ENCODE measurements at regions not wholly inside any gene's neighbourhood (a gene's known extent, or its start where the extent isn't known, plus 50 kb on each side); places are given as distances from the start of the nearest gene placed in this dataset.

DNA sequence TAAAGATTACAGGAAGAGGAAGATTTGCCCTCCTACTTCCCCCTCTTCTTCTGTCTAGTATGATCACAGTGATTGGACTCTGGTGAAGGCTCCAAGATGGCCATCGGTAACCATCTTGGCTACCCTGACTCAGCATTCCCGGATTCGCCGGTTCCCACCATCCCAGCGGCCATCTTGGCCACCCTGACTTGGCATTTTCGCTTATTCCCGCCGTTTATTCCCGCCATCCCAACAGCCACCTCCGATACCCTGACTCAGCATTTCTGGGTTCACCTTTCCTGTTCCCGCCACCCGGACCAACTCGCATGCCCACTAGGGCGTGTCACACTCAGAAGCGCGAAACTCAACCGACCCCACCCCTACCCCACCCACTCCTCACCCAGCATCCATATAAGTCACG is 95.4 kb upstream of the GRIN2A start:
- Mint-ChIP-seq H3K27ac (peak overlapping the region; percentile 61), H3K9me3 (ENCODE audit: insufficient read depth) (peaks cover 2% of the 10 kb centered on the region), H3K4me1 (peaks cover 23% of the 10 kb centered on the region), H3K27me3 (no peaks in the 10 kb centered on the region), H3K4me3 (no peak overlapping the region)
- Histone ChIP-seq H3K9ac (ENCODE audit: low read length) (no peak overlapping the region), H3K36me3 (replicated peaks in 1 of 2; ENCODE audit: control extremely low read depth in 1 of 2, control insufficient read depth in 1 of 2, extremely low read depth in 1 of 2, insufficient read depth in 2 of 2, low read length in 1 of 2) (no peaks in the 10 kb centered on the region), H3K4me1 (ENCODE audit: control insufficient read depth in 2 of 2, insufficient read depth in 2 of 2, low read length in 2 of 2) (peaks cover 16 to 24% of the 10 kb centered on the region in 2 donors), H3K27me3 (replicated peaks in 1 of 4; ENCODE audit: control extremely low read depth in 1 of 4, control insufficient read depth in 3 of 4, insufficient read depth in 4 of 4, low read length in 3 of 4) (no peaks in the 10 kb centered on the region), H2AFZ (ENCODE audit: insufficient read depth, low read depth, low read length, poor library complexity, severe bottlenecking) (no peak overlapping the region), H3K4me3 (ENCODE audit: control extremely low read depth in 1 of 5, extremely low read depth in 1 of 5, insufficient read depth in 1 of 5, low read depth in 2 of 5, low read length in 4 of 5) (no peak overlapping the region), H3K9me3 (ENCODE audit: control extremely low read depth in 1 of 3, control insufficient read depth in 2 of 3, insufficient read depth in 1 of 3, low read length in 2 of 3) (peaks cover 1 to 24% (median 8%) of the 10 kb centered on the region in 3 donors), H3K4me2 (replicated peaks; ENCODE audit: low read depth, low read length, poor library complexity, severe bottlenecking) (no peak overlapping the region), H3K27ac (ENCODE audit: low read length in 2 of 2) (no peak overlapping the region), H3K79me2 (ENCODE audit: control insufficient read depth, insufficient read depth, low read length) (no peaks in the 10 kb centered on the region), H4K20me1 (ENCODE audit: control insufficient read depth, insufficient read depth, low read length, poor library complexity, severe bottlenecking) (no peaks in the 10 kb centered on the region)
- POLR2A ChIA-PET = interaction anchor here (0.6 kb wide), 1 partner anchor 17 kb away, joined by 4 read pairs; no protein-coding TSS in a partner anchor
- DNase-seq = no peak
- ATAC-seq (ENCODE audit: low read depth) = no peak
- intact Hi-C loops (cut with micrococcal nuclease) = no loop called here
- CTCF ChIA-PET = interaction anchor here (1.8 kb wide), 1 partner anchor 21 kb away, joined by 8 read pairs; no protein-coding TSS in a partner anchor
- TF ChIP-seq, protein P1, sequence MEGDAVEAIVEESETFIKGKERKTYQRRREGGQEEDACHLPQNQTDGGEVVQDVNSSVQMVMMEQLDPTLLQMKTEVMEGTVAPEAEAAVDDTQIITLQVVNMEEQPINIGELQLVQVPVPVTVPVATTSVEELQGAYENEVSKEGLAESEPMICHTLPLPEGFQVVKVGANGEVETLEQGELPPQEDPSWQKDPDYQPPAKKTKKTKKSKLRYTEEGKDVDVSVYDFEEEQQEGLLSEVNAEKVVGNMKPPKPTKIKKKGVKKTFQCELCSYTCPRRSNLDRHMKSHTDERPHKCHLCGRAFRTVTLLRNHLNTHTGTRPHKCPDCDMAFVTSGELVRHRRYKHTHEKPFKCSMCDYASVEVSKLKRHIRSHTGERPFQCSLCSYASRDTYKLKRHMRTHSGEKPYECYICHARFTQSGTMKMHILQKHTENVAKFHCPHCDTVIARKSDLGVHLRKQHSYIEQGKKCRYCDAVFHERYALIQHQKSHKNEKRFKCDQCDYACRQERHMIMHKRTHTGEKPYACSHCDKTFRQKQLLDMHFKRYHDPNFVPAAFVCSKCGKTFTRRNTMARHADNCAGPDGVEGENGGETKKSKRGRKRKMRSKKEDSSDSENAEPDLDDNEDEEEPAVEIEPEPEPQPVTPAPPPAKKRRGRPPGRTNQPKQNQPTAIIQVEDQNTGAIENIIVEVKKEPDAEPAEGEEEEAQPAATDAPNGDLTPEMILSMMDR (IDR thresholded peaks at IDR 0.05) = no peak
- 86% methylated on average over 18 of the region's 18 CpGs for WGBS (ENCODE audit: insufficient coverage)

DNA sequence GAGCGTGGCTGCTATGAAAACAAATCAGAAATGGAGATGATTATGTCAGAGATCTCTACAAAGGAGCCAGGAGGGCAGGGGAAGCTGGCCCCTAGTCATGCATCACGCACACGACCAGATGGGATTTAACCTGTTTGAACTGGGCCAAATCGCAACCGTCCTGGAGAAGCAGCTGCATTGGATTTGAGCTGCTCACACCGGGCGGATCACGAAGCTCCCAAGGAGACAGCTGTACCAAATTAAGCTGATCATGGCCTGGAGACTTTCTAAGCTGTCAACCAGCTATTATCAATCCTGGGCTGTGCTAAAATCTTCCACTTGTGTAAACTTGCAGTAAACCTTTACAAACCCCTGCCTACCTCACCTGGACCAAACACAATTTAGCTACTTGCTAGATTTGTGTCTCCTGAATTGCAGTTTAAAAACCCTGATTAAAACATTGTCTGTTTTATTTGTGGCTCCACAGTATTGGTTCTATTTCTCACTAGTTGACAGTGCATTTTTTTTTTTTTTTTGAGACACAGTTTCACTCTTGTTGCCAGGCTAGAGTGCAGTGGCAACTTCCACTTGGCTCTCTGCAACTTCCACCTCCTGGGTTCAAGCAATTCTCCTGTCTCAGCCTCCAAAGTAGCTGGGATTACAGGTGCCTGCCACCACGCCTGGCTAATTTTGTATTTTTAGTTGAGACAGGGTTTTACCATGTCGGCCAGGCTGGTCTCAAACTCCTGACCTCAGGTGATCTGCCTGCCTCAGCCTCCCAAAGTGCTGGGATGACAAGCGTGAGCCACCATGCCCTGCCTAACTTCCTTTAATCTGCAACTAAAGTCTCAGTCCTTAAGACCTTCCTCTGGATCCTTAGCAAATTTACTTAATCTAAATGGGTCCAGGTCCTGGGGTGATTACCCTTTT is 98.3 kb upstream of the GRIN2A start:
- no peak for ATAC-seq (ENCODE audit: low read depth)

More for the DNA sequence above, 98.3 kb upstream of the GRIN2A start:
- intact Hi-C loops (cut with micrococcal nuclease) = no loop called here
- Histone ChIP-seq H3K27me3 (replicated peaks in 1 of 4; ENCODE audit: control extremely low read depth in 1 of 4, control insufficient read depth in 3 of 4, insufficient read depth in 4 of 4, low read length in 3 of 4) (no peaks in the 10 kb centered on the region), H3K9me3 (ENCODE audit: control extremely low read depth in 1 of 3, control insufficient read depth in 2 of 3, insufficient read depth in 1 of 3, low read length in 2 of 3) (peaks cover 0 to 18% (median 5%) of the 10 kb centered on the region in 3 donors), H3K9ac (ENCODE audit: low read length) (no peak overlapping the region), H3K79me2 (ENCODE audit: control insufficient read depth, insufficient read depth, low read length) (no peaks in the 10 kb centered on the region), H3K4me1 (ENCODE audit: control insufficient read depth in 2 of 2, insufficient read depth in 2 of 2, low read length in 2 of 2) (peaks cover 6 to 13% of the 10 kb centered on the region in 2 donors), H3K4me2 (replicated peaks; ENCODE audit: low read depth, low read length, poor library complexity, severe bottlenecking) (no peak overlapping the region), H4K20me1 (ENCODE audit: control insufficient read depth, insufficient read depth, low read length, poor library complexity, severe bottlenecking) (no peaks in the 10 kb centered on the region), H3K36me3 (replicated peaks in 1 of 2; ENCODE audit: control extremely low read depth in 1 of 2, control insufficient read depth in 1 of 2, extremely low read depth in 1 of 2, insufficient read depth in 2 of 2, low read length in 1 of 2) (no peaks in the 10 kb centered on the region), H3K27ac (ENCODE audit: low read length in 2 of 2) (no peak overlapping the region), H3K4me3 (ENCODE audit: control extremely low read depth in 1 of 5, extremely low read depth in 1 of 5, insufficient read depth in 1 of 5, low read depth in 2 of 5, low read length in 4 of 5) (no peak overlapping the region), H2AFZ (ENCODE audit: insufficient read depth, low read depth, low read length, poor library complexity, severe bottlenecking) (no peak overlapping the region)
- ChIA-PET POLR2A (no interaction called here), CTCF (interaction anchor here (1.0 to 1.4 kb wide), 3 partner anchors 24 to 452 kb away, joined by 4 to 6 read pairs (median 5); no protein-coding TSS in a partner anchor)
- H3K4me3 Mint-ChIP-seq = no peak overlapping the region
- 87% methylated on average over 10 of the region's 11 CpGs for WGBS (ENCODE audit: insufficient coverage)
- TF ChIP-seq, protein P1 (IDR thresholded peaks at IDR 0.05) = no peak
- no peak for TF ChIP-seq EZH2 (IDR thresholded peaks at IDR 0.05; ENCODE audit: borderline replicate concordance, insufficient read depth, low read depth, low read length, poor library complexity, severe bottlenecking)
- H3K4me1 Mint-ChIP-seq = peaks cover 15% of the 10 kb centered on the region
- no peaks in the 10 kb centered on the region for H3K27me3 Mint-ChIP-seq
- peaks cover 2% of the 10 kb centered on the region for H3K9me3 Mint-ChIP-seq (ENCODE audit: insufficient read depth)
- DNase-seq = no peak
- no peak overlapping the region for H3K27ac Mint-ChIP-seq

Measured in B cell (primary cell).